H9 (cell line): ENCODE measurements at regions not wholly inside any gene's neighbourhood (a gene's known extent, or its start where the extent isn't known, plus 50 kb on each side); places are given as distances from the start of the nearest gene placed in this dataset.

Experiments used
- DNase-seq: peaks from one replicate; pipeline ENCODE4 v3.0.0-alpha.2; 2017
- H2AFZ ChIP-seq: one replicate; pipeline ENCODE4 v1.6.1; 2013; ENCODE audit warnings: mild to moderate bottlenecking, low read length, control low read depth, moderate library complexity
- H2AK5ac ChIP-seq: 2 replicates; pipeline ENCODE4 v1.6.1; 2013; ENCODE audit warnings: low read length, control low read depth, mixed read lengths; ENCODE audit not compliant: insufficient read length
- H2BK120ac ChIP-seq: one replicate; pipeline ENCODE4 v1.6.1; 2013; ENCODE audit warnings: low read depth, mild to moderate bottlenecking, low read length, control low read depth, inconsistent platforms; ENCODE audit not compliant: poor library complexity, severe bottlenecking
- H2BK12ac ChIP-seq: 2 replicates; pipeline ENCODE4 v1.6.1; 2013; ENCODE audit warnings: low read length, control low read depth, mixed read lengths, low read depth; ENCODE audit not compliant: insufficient read length
- H2BK15ac ChIP-seq: 2 replicates; pipeline ENCODE4 v1.6.1; 2013; ENCODE audit warnings: low read depth, low read length, control low read depth
- H2BK20ac ChIP-seq: one replicate; pipeline ENCODE4 v1.6.1; 2013; ENCODE audit warnings: low read depth, mild to moderate bottlenecking, low read length, control low read depth, inconsistent platforms; ENCODE audit not compliant: poor library complexity, severe bottlenecking
- H2BK5ac ChIP-seq: 2 replicates; pipeline ENCODE4 v1.6.1; 2013; ENCODE audit warnings: low read length, control low read depth, mixed read lengths; ENCODE audit not compliant: insufficient read length
- H3K14ac ChIP-seq: 2 replicates; pipeline ENCODE4 v1.6.1; 2013; ENCODE audit warnings: low read length, control low read depth; ENCODE audit not compliant: insufficient read depth
- H3K18ac ChIP-seq: 2 replicates; pipeline ENCODE4 v1.6.1; 2013; ENCODE audit warnings: low read depth, mild to moderate bottlenecking, mixed read lengths, low read length, control low read depth; ENCODE audit not compliant: insufficient read length
- H3K23ac ChIP-seq: 2 replicates; pipeline ENCODE4 v1.6.1; 2013; ENCODE audit warnings: low read length, control low read depth, mixed read lengths, low read depth; ENCODE audit not compliant: insufficient read length
- H3K23me2 ChIP-seq: 2 replicates; pipeline ENCODE4 v1.6.1; 2013; ENCODE audit warnings: low read depth, mild to moderate bottlenecking, mixed read lengths, low read length, control low read depth; ENCODE audit not compliant: insufficient read length, poor library complexity, severe bottlenecking
- H3K27ac ChIP-seq: 2 replicates; pipeline ENCODE4 v1.5.1; 2013; ENCODE audit warnings: low read length, control low read depth, mixed read lengths, low read depth; ENCODE audit not compliant: insufficient read length
- H3K27me3 ChIP-seq: 2 replicates; pipeline ENCODE4 v1.6.1; 2013; ENCODE audit warnings: low read length, control low read depth, inconsistent platforms; ENCODE audit not compliant: insufficient read depth
- H3K4ac ChIP-seq: 2 replicates; pipeline ENCODE4 v1.6.1; 2013; ENCODE audit warnings: low read depth, mild to moderate bottlenecking, control low read depth, inconsistent platforms, low read length, moderate library complexity
- H3K4me1 ChIP-seq: 2 replicates; pipeline ENCODE4 v1.6.1; 2013; ENCODE audit warnings: low read length, control low read depth, inconsistent platforms; ENCODE audit not compliant: insufficient read depth
- H3K4me2 ChIP-seq: 2 replicates; pipeline ENCODE4 v1.6.1; 2013; ENCODE audit warnings: low read length, control low read depth, mixed read lengths; ENCODE audit not compliant: insufficient read length, insufficient read depth
- H3K56ac ChIP-seq: 2 replicates; pipeline ENCODE4 v1.6.1; 2013; ENCODE audit warnings: low read depth, mild to moderate bottlenecking, mixed read lengths, low read length, control low read depth; ENCODE audit not compliant: insufficient read length
- H3K79me1 ChIP-seq: 2 replicates; pipeline ENCODE4 v1.6.1; 2013; ENCODE audit warnings: low read depth, mild to moderate bottlenecking, moderate library complexity, low read length, control low read depth, inconsistent platforms; ENCODE audit not compliant: insufficient read depth, poor library complexity, severe bottlenecking
- H3K79me2 ChIP-seq: 2 replicates; pipeline ENCODE4 v1.6.1; 2013; ENCODE audit warnings: low read length, control low read depth, inconsistent platforms; ENCODE audit not compliant: insufficient read depth
- H3K9ac ChIP-seq: 2 replicates; pipeline ENCODE4 v1.6.1; 2013; ENCODE audit warnings: low read length, control low read depth, mixed read lengths; ENCODE audit not compliant: insufficient read length; ENCODE audit errors: extremely low read depth
- H3K9me3 ChIP-seq: one replicate; pipeline ENCODE4 v1.6.1; 2013; ENCODE audit warnings: low read depth, low read length, inconsistent platforms; ENCODE audit not compliant: control insufficient read depth
- H3T11ph ChIP-seq: one replicate; pipeline ENCODE4 v1.6.1; 2013; ENCODE audit warnings: mild to moderate bottlenecking, low read length, control low read depth, inconsistent platforms
- H4K20me1 ChIP-seq: one replicate; pipeline ENCODE4 v1.6.1; 2013; ENCODE audit not compliant: control insufficient read depth, insufficient read length, insufficient read depth
- H4K5ac ChIP-seq: 2 replicates; pipeline ENCODE4 v1.6.1; 2013; ENCODE audit warnings: low read depth, mild to moderate bottlenecking, mixed read lengths, low read length, control low read depth; ENCODE audit not compliant: insufficient read length
- H4K8ac ChIP-seq: replicated peaks from 2 replicates; pipeline ENCODE4 v1.6.1; 2013; ENCODE audit warnings: low read length, control low read depth, mixed read lengths, low read depth; ENCODE audit not compliant: insufficient read length
- H4K91ac ChIP-seq: 2 replicates; pipeline ENCODE4 v1.6.1; 2013; ENCODE audit warnings: low read depth, mild to moderate bottlenecking, moderate library complexity, mixed read lengths, low read length, control low read depth; ENCODE audit not compliant: insufficient read length
- H3K27ac Mint-ChIP-seq, 3 experiments: 2 replicates in 2 of 3; 3 replicates in 1 of 3; pipeline ENCODE4 v1.8.0; 2020 to 2021; ENCODE audit warnings: mixed read lengths in 3 of 3, mild to moderate bottlenecking in 1 of 3, moderate library complexity in 1 of 3
- H3K27me3 Mint-ChIP-seq: 2 replicates; pipeline ENCODE4 v1.8.0; 2021; ENCODE audit warnings: low read depth, mild to moderate bottlenecking, moderate library complexity, mixed read lengths
- H3K36me3 Mint-ChIP-seq, 3 experiments: 2 replicates in 2 of 3; 3 replicates in 1 of 3; pipeline ENCODE4 v1.8.0; 2020 to 2021; ENCODE audit warnings: low read depth in 3 of 3, mixed read lengths in 3 of 3; ENCODE audit not compliant: insufficient read depth in 1 of 3
- H3K4me1 Mint-ChIP-seq, 2 experiments: 2 replicates each; pipeline ENCODE4 v1.8.0; 2020; ENCODE audit warnings: mixed read lengths in 2 of 2
- H3K4me3 Mint-ChIP-seq, 2 experiments: 2 replicates in 1 of 2; 3 replicates in 1 of 2; pipeline ENCODE4 v1.8.0; 2020 to 2021; ENCODE audit warnings: mild to moderate bottlenecking in 2 of 2, mixed read lengths in 2 of 2, moderate library complexity in 1 of 2
- H3K9me3 Mint-ChIP-seq, 2 experiments: 2 replicates in 1 of 2; 3 replicates in 1 of 2; pipeline ENCODE4 v1.8.0; 2020; ENCODE audit warnings: mild to moderate bottlenecking in 2 of 2, mixed read lengths in 2 of 2, moderate library complexity in 1 of 2
- CTCF ChIP-seq: fragments of 200-600 bp; sonication (generic); conservative IDR thresholded peaks from 3 replicates; pipeline ENCODE4 v1.8.0; 2021; ENCODE audit warnings: antibody characterized with exemption, mild to moderate bottlenecking
- WGBS: extraction: QIAGEN DNeasy Blood & Tissue Kit; methylation state at CpG from one replicate; pipeline ENCODE4 v1.1.7; 2013; ENCODE audit warnings: missing lambda C conversion rate, low lambda C conversion rate, mixed read lengths; ENCODE audit not compliant: insufficient read length; ENCODE audit errors: extremely low coverage; 5-methylcytosine and 5-hydroxymethylcytosine counted together

- Histone ChIP-seq H4K8ac (no peak overlapping the region), H3T11ph (no peak overlapping the region), H4K20me1 (no peaks in the 10 kb centered on the region), H3K27me3 (no peaks in the 10 kb centered on the region), H3K79me1 (no peaks in the 10 kb centered on the region), H4K91ac (no peak overlapping the region), H2BK15ac (no peak overlapping the region), H2BK12ac (no peak overlapping the region), H2AK5ac (no peak overlapping the region), H3K4me1 (no peaks in the 10 kb centered on the region), H3K27ac (no peak overlapping the region), H2BK120ac (no peak overlapping the region), H3K9me3 (no peaks in the 10 kb centered on the region), H3K4ac (no peak overlapping the region), H2AFZ (no peak overlapping the region), H3K9ac (no peak overlapping the region), H4K5ac (no peak overlapping the region), H2BK20ac (no peak overlapping the region), H3K4me2 (no peak overlapping the region), H3K56ac (no peak overlapping the region), H3K23me2 (no peaks in the 10 kb centered on the region), H3K23ac (no peak overlapping the region), H2BK5ac (no peak overlapping the region), H3K14ac (no peak overlapping the region), H3K18ac (no peak overlapping the region), H3K79me2 (no peaks in the 10 kb centered on the region)
- no peak for DNase-seq
- H3K4me1 Mint-ChIP-seq, result peaks cover 6 to 7% of the 10 kb centered on the region in 2 experiments; a peak in 3 of 4 replicates
- peaks cover 5 to 6% of the 10 kb centered on the region in 2 experiments; a peak in 3 of 5 replicates for H3K9me3 Mint-ChIP-seq
- WGBS, result no CpG with 5 or more reads among the region's 7 CpGs
- TF ChIP-seq CTCF, result no peak
- peaks cover 0 to 10% (median 2%) of the 10 kb centered on the region in 3 experiments; a peak in 4 of 7 replicates for H3K36me3 Mint-ChIP-seq
- no peak overlapping the region; a peak in 1 of 7 replicates for H3K27ac Mint-ChIP-seq
- no peak overlapping the region for H3K4me3 Mint-ChIP-seq
- H3K27me3 Mint-ChIP-seq, result peaks cover 2% of the 10 kb centered on the region; the same call in 1 of the 2 replicates
Measured at GRCh38 chr13:97752961-97753668, 200.4 kb upstream of the IPO5 start.
